GM12873 (cell line): ENCODE measurements at regions not wholly inside any gene's neighbourhood (a gene's known extent, or its start where the extent isn't known, plus 50 kb on each side); places are given as distances from the start of the nearest gene placed in this dataset.

ENCODE experiments used
- CTCF ChIP-seq: IDR thresholded peaks from 2 replicates; pipeline ENCODE4 v1.5.1; 2012; ENCODE audit warnings: low read depth, mild to moderate bottlenecking, moderate library complexity, low read length, control low read depth; ENCODE audit not compliant: insufficient read depth; ENCODE audit errors: missing control alignments

GRCh38 chr2:234879671-234880455 lies 72.0 kb upstream of the SH3BP4 start:
- no peak for TF ChIP-seq CTCF

GRCh38 chr2:234874347-234875046 lies 77.3 kb upstream of the SH3BP4 start:
- TF ChIP-seq CTCF, result no peak

GRCh38 chr2:234873828-234874173 lies 78.0 kb upstream of the SH3BP4 start:
- TF ChIP-seq CTCF, result no peak

GRCh38 chr2:234873103-234873827 lies 78.6 kb upstream of the SH3BP4 start:
- no peak for TF ChIP-seq CTCF

- no peak for TF ChIP-seq CTCF
Observed at GRCh38 chr2:234869969-234870368, 81.8 kb upstream of the SH3BP4 start.

- TF ChIP-seq CTCF, result no peak
Observed at GRCh38 chr2:234869164-234869563, 82.7 kb upstream of the SH3BP4 start.

GRCh38 chr2:234867882-234868285 lies 83.9 kb upstream of the SH3BP4 start:
- TF ChIP-seq CTCF, result no peak
